Mucosa of gallbladder (tissue), 1 donor: ENCODE measurements at regions not wholly inside any gene's neighbourhood (a gene's known extent, or its start where the extent isn't known, plus 50 kb on each side); places are given as distances from the start of the nearest gene placed in this dataset.
A peak's percentile ranks its signal among the peaks of the same experiment; 100 is the strongest.

Experiments
- DNase-seq: peaks from one replicate; pipeline ENCODE4 v3.0.0-alpha.2; 2020; ENCODE audit warnings: low spot score
- donor health status: DM: no; HTN: no; CAD: no.

GRCh38 chr13:40189898-40190630, 476.4 kb downstream of the FOXO1 start:
- DNase-seq, result no peak

- DNase-seq, result peak; percentile 65
Measured at GRCh38 chr13:40190641-40191100, 475.8 kb downstream of the FOXO1 start.

GRCh38 chr13:40191186-40191980, 475.1 kb downstream of the FOXO1 start:
- DNase-seq, result no peak

GRCh38 chr13:40192452-40192851, 474.0 kb downstream of the FOXO1 start:
- DNase-seq, result no peak

GRCh38 chr13:40192858-40193257, 473.6 kb downstream of the FOXO1 start:
- no peak for DNase-seq

- DNase-seq, result no peak
Measured at GRCh38 chr13:40193286-40194223, 472.9 kb downstream of the FOXO1 start.

GRCh38 chr13:40194224-40194806, 472.1 kb downstream of the FOXO1 start:
- DNase-seq, result no peak

- DNase-seq, result no peak
Measured at GRCh38 chr13:40197049-40197448, 469.4 kb downstream of the FOXO1 start.

- DNase-seq, result no peak
Measured at GRCh38 chr13:40197936-40198595, 468.4 kb downstream of the FOXO1 start.

GRCh38 chr13:40200273-40200978, 466.0 kb downstream of the FOXO1 start:
- DNase-seq, result no peak

GRCh38 chr13:40204246-40204645, 462.2 kb downstream of the FOXO1 start:
- DNase-seq, result no peak

- no peak for DNase-seq
Measured at GRCh38 chr13:40205771-40206240, 460.6 kb downstream of the FOXO1 start.

GRCh38 chr13:40206241-40207000, 460.0 kb downstream of the FOXO1 start:
- peak; percentile 63 for DNase-seq

GRCh38 chr13:40207001-40207478, 459.4 kb downstream of the FOXO1 start:
- DNase-seq, result no peak

GRCh38 chr13:40208517-40208916, 457.9 kb downstream of the FOXO1 start:
- DNase-seq, result no peak

GRCh38 chr13:40210865-40211585, 455.4 kb downstream of the FOXO1 start:
- DNase-seq, result no peak

GRCh38 chr13:40211586-40211968, 454.9 kb downstream of the FOXO1 start:
- no peak for DNase-seq

- no peak for DNase-seq
Measured at GRCh38 chr13:40213779-40214178, 452.7 kb downstream of the FOXO1 start.

GRCh38 chr13:40215311-40215710, 451.1 kb downstream of the FOXO1 start:
- DNase-seq, result no peak
